NCI-H187 treated with DMSO at 0.1 percent for 48 hours (cell line): ENCODE measurements at regions not wholly inside any gene's neighbourhood (a gene's known extent, or its start where the extent isn't known, plus 50 kb on each side); places are given as distances from the start of the nearest gene placed in this dataset.
A peak's percentile ranks its signal among the peaks of the same experiment; 100 is the strongest.

Experiments used
- DNase-seq: peaks from one replicate; lab custom pipeline; 2025; lab: John Stamatoyannopoulos, UW

GRCh38 chr5:175170899-175171298 is 273.1 kb downstream of the DRD1 start:
- no peak for DNase-seq

- no peak for DNase-seq
Measured at GRCh38 chr5:175168882-175169507, 275.0 kb downstream of the DRD1 start.

GRCh38 chr5:175166026-175166425 is 278.0 kb downstream of the DRD1 start:
- DNase-seq: no peak

GRCh38 chr5:175163586-175164275 is 280.3 kb downstream of the DRD1 start:
- DNase-seq: no peak

- peak; percentile 94 for DNase-seq
Measured at GRCh38 chr5:175162036-175162435, 281.9 kb downstream of the DRD1 start.

- no peak for DNase-seq
Measured at GRCh38 chr5:175159956-175160355, 284.0 kb downstream of the DRD1 start.

GRCh38 chr5:175148636-175149172 is 295.3 kb downstream of the DRD1 start:
- DNase-seq: no peak

- DNase-seq: no peak
Measured at GRCh38 chr5:175146733-175147132, 297.2 kb downstream of the DRD1 start.

- no peak for DNase-seq
Measured at GRCh38 chr5:175141421-175141820, 302.6 kb downstream of the DRD1 start.

GRCh38 chr5:175133185-175133584 is 310.8 kb downstream of the DRD1 start:
- DNase-seq: no peak

- no peak for DNase-seq
Measured at GRCh38 chr5:175131432-175131831, 312.6 kb downstream of the DRD1 start.

- DNase-seq: no peak
Measured at GRCh38 chr5:175129619-175130018, 314.4 kb downstream of the DRD1 start.

GRCh38 chr5:175129121-175129520 is 314.9 kb downstream of the DRD1 start:
- no peak for DNase-seq

GRCh38 chr5:175124821-175125220 is 319.2 kb downstream of the DRD1 start:
- DNase-seq: no peak

GRCh38 chr5:175124251-175124813 is 319.6 kb downstream of the DRD1 start:
- no peak for DNase-seq

GRCh38 chr5:175123542-175123941 is 320.4 kb downstream of the DRD1 start:
- no peak for DNase-seq

GRCh38 chr5:175121457-175121856 is 322.5 kb downstream of the DRD1 start:
- DNase-seq: no peak

GRCh38 chr5:175120412-175120811 is 323.6 kb downstream of the DRD1 start:
- no peak for DNase-seq

- no peak for DNase-seq
Measured at GRCh38 chr5:175118700-175119309, 325.2 kb downstream of the DRD1 start.

- no peak for DNase-seq
Measured at GRCh38 chr5:175116466-175117048, 327.4 kb downstream of the DRD1 start.

GRCh38 chr5:175115831-175116230 is 328.2 kb downstream of the DRD1 start:
- no peak for DNase-seq

GRCh38 chr5:175113947-175114346 is 330.0 kb downstream of the DRD1 start:
- no peak for DNase-seq
